Muscle layer of colon (tissue), 2 donors: ENCODE measurements at regions not wholly inside any gene's neighbourhood (a gene's known extent, or its start where the extent isn't known, plus 50 kb on each side); places are given as distances from the start of the nearest gene placed in this dataset.

Experiments used
- H3K27ac ChIP-seq: one replicate; pipeline ENCODE4 v1.7.0; 2013; ENCODE audit warnings: low read depth, mild to moderate bottlenecking, low read length, moderate library complexity
- H3K27me3 ChIP-seq, 2 donors: one replicate each; pipeline ENCODE4 v1.7.0; 2013; ENCODE audit warnings: low read length in 2 of 2, mild to moderate bottlenecking in 2 of 2; ENCODE audit not compliant: insufficient read depth in 2 of 2, control insufficient read depth in 1 of 2
- H3K36me3 ChIP-seq: one replicate; pipeline ENCODE4 v1.7.0; 2013; ENCODE audit warnings: mild to moderate bottlenecking, low read length; ENCODE audit not compliant: insufficient read depth
- H3K4me1 ChIP-seq: one replicate; pipeline ENCODE4 v1.7.0; 2013; ENCODE audit warnings: mild to moderate bottlenecking, low read length; ENCODE audit not compliant: insufficient read depth
- H3K4me3 ChIP-seq, 2 donors: one replicate each; pipeline ENCODE4 v1.7.0; 2013; ENCODE audit warnings: low read length in 2 of 2, low read depth in 1 of 2, mild to moderate bottlenecking in 1 of 2, moderate library complexity in 1 of 2
- H3K9ac ChIP-seq: one replicate; pipeline ENCODE4 v1.7.0; 2013; ENCODE audit warnings: low read length
- H3K9me3 ChIP-seq: one replicate; pipeline ENCODE4 v1.7.0; 2013; ENCODE audit warnings: mild to moderate bottlenecking, low read length
- donor health status: abdominal sarcoma.
- donor health status: Adenocarcinoma of cecum.

DNA sequence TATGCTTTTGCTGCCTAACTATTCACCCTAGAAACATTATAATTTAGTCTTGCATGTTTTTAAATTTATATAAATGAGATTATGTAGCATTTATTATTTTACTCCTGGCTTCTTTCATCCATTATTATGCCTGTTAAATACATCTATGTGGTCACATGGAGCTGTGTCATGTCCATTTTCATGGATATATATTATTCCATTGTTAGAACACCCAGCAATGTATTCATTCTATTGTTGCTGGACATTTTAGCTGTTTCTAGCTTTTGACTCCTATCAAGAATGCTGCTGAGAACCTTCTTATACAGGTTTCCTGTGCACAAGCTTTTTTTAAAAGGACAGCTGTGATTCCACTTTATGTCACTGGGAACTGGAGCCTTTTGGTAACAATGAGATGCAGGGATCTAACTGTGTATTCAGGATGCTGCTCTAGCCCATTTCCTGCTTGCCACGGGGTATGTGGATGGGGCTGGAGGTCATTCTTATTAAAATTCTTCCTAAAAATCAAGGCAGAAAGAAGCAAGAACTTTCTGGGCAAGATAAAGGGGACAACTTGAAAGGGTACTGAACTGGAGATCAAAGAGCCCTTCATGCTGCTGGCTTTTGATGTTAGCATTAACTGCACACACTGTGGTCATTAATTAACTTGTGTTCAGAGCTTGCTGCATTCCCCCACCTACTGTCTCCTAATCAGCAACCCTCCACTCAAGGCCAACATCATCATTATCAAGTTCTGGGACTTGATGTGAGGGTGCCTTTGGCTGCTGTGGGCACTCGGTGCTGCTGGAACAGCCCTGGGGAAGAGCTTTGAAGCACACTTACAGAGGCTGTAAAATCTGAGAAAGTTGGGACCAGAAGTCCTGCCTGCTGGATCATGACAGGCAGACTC lies 96.6 kb upstream of the AKIRIN2 start:
- no peak overlapping the region for H3K9ac ChIP-seq
- H3K27me3 ChIP-seq = no peaks in the 10 kb centered on the region
- H3K4me1 ChIP-seq = no peaks in the 10 kb centered on the region
- H3K4me3 ChIP-seq = no peak overlapping the region
- H3K36me3 ChIP-seq = no peaks in the 10 kb centered on the region
- H3K27ac ChIP-seq = no peak overlapping the region
- H3K9me3 ChIP-seq = no peaks in the 10 kb centered on the region

GRCh38 chr6:87794922-87795885 lies 93.2 kb upstream of the AKIRIN2 start:
- H3K27ac ChIP-seq = no peak overlapping the region
- no peak overlapping the region for H3K4me3 ChIP-seq
- H3K4me1 ChIP-seq = no peaks in the 10 kb centered on the region
- no peak overlapping the region for H3K9ac ChIP-seq
- no peaks in the 10 kb centered on the region for H3K27me3 ChIP-seq
- H3K36me3 ChIP-seq = no peaks in the 10 kb centered on the region
- no peaks in the 10 kb centered on the region for H3K9me3 ChIP-seq

DNA sequence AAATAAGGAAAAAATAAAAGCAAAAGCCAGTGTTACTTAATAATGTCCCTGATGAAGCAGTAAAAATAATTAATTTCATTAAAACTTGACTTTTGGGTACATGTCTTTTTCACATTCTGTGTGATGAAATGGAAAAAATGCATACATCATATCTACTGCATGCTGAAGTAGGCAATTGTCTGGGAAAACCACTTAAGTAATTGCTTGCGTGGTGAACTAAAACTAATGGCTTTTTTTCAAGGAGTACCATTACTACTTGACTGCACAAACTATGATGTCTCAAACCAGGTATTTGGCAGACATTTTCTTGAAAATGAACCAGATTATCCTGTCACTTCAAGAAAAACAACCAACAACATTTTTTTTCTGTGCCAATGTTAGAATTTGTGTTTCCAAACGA lies 91.3 kb upstream of the AKIRIN2 start:
- Histone ChIP-seq H3K36me3 (no peaks in the 10 kb centered on the region), H3K9me3 (no peaks in the 10 kb centered on the region), H3K27ac (no peak overlapping the region), H3K4me3 (no peak overlapping the region), H3K9ac (no peak overlapping the region), H3K27me3 (no peaks in the 10 kb centered on the region), H3K4me1 (no peaks in the 10 kb centered on the region)

GRCh38 chr6:87791982-87792381 lies 89.9 kb upstream of the AKIRIN2 start:
- no peaks in the 10 kb centered on the region for H3K36me3 ChIP-seq
- no peaks in the 10 kb centered on the region for H3K27me3 ChIP-seq
- H3K4me1 ChIP-seq = no peaks in the 10 kb centered on the region
- no peaks in the 10 kb centered on the region for H3K9me3 ChIP-seq
- no peak overlapping the region for H3K4me3 ChIP-seq
- no peak overlapping the region for H3K27ac ChIP-seq
- no peak overlapping the region for H3K9ac ChIP-seq

DNA sequence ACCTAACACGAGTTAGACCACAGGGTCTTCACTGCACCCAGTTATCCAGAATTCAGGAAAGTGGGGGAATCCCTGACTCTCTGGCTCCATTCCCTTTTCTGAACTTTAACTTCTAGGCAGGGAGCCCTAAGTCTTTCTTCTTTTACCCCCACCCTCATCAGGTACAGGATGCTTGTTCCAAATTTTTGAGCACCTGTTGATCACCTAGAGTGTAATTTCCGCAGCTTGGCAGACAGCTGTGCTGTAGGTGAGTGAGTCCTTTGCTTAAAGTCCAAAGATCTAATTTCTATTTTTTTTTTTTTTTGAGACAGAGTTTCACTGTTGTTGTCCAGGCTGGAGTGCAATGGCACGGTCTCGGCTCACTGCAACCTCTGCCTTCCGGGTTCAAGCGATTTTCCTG lies 89.5 kb upstream of the AKIRIN2 start:
- Histone ChIP-seq H3K4me1 (no peaks in the 10 kb centered on the region), H3K27ac (no peak overlapping the region), H3K9ac (no peak overlapping the region), H3K36me3 (no peaks in the 10 kb centered on the region), H3K4me3 (no peak overlapping the region), H3K27me3 (no peaks in the 10 kb centered on the region), H3K9me3 (no peaks in the 10 kb centered on the region)

DNA sequence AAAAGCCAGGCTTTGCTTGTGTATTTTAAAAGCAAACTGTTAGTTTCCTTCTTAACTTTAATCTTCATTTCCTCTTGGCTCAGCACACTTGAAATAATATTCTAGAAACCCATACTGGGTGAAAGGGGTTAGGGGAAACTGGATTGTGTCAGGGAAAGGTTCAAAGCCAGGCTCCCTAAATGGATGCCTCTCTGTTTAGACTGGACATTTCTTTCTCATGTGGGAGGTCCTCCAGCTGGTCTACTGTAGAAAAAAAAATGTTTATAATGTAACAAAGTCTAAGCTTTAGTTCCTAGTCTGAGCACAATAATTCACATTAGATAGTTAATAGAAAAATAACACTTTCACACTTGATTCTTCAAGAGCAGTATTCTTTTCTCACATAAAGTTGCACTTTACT lies 89.0 kb upstream of the AKIRIN2 start:
- no peaks in the 10 kb centered on the region for H3K4me1 ChIP-seq
- H3K27me3 ChIP-seq = no peaks in the 10 kb centered on the region
- no peak overlapping the region for H3K4me3 ChIP-seq
- no peak overlapping the region for H3K9ac ChIP-seq
- H3K27ac ChIP-seq = no peak overlapping the region
- H3K36me3 ChIP-seq = no peaks in the 10 kb centered on the region
- no peaks in the 10 kb centered on the region for H3K9me3 ChIP-seq

DNA sequence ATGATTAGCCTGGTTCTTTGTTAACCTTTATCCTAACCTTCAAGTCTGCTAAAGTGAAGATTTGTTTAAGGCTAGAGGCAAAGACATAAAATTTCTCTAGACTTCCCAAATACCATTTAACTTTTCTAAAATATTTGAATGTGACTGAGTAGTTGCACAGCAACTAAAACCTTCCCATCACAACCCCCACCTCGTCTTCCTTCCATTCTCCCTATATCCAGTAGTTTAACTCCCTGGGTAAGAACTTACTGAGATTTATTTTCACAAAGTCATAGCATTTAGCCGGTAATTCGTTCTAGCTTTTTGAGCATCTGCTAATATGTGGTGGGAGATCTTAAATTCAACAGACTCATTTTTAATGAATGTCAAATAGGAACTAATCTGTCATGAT lies 87.9 kb upstream of the AKIRIN2 start:
- H3K27ac ChIP-seq = no peak overlapping the region

DNA sequence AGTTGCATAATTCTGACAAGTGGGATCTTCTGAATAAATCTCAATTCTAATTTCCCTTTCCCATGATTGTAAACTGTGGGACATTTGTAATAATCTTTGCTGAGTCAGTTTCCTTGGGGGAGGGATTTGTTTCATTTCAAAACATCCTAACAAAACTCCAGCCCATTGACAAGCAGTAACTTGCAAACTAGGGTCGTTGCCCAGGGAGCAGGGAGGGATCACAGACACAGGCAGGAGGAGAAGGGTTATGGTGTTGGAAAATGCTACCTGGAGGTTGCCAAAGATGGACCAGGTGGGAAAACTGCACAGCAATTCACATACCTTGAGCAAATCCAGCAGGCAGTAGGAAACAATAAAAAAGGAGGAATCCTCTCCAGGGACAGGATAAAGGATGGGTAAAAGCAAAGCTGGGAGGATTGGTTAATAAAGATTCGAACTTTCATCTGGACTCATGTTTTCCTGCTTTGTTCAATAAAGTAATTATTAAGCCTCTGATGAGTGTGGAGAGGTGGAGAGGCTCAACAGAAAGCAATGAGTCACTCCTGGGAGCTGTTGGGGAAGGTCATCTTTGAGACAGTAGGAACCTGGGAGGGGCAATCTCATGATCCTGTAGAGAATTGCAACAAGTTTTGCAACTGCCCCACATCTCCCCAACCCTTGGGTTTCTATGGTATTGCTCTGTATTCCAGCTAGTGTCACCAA lies 87.3 kb upstream of the AKIRIN2 start:
- H3K27me3 ChIP-seq = no peaks in the 10 kb centered on the region
- no peak overlapping the region for H3K27ac ChIP-seq
- H3K36me3 ChIP-seq = no peaks in the 10 kb centered on the region
- H3K4me1 ChIP-seq = no peaks in the 10 kb centered on the region
- H3K9me3 ChIP-seq = no peaks in the 10 kb centered on the region
- H3K4me3 ChIP-seq = no peak overlapping the region
- H3K9ac ChIP-seq = no peak overlapping the region

More for the DNA sequence above, 87.9 kb upstream of the AKIRIN2 start:
- Histone ChIP-seq H3K4me3 (no peak overlapping the region), H3K36me3 (no peaks in the 10 kb centered on the region), H3K9me3 (no peaks in the 10 kb centered on the region), H3K4me1 (no peaks in the 10 kb centered on the region), H3K27me3 (no peaks in the 10 kb centered on the region), H3K9ac (no peak overlapping the region)

GRCh38 chr6:87788141-87788540 lies 86.1 kb upstream of the AKIRIN2 start:
- no peaks in the 10 kb centered on the region for H3K9me3 ChIP-seq
- H3K36me3 ChIP-seq = no peaks in the 10 kb centered on the region
- H3K27ac ChIP-seq = no peak overlapping the region
- no peak overlapping the region for H3K4me3 ChIP-seq
- H3K4me1 ChIP-seq = no peaks in the 10 kb centered on the region
- no peaks in the 10 kb centered on the region for H3K27me3 ChIP-seq
- no peak overlapping the region for H3K9ac ChIP-seq

DNA sequence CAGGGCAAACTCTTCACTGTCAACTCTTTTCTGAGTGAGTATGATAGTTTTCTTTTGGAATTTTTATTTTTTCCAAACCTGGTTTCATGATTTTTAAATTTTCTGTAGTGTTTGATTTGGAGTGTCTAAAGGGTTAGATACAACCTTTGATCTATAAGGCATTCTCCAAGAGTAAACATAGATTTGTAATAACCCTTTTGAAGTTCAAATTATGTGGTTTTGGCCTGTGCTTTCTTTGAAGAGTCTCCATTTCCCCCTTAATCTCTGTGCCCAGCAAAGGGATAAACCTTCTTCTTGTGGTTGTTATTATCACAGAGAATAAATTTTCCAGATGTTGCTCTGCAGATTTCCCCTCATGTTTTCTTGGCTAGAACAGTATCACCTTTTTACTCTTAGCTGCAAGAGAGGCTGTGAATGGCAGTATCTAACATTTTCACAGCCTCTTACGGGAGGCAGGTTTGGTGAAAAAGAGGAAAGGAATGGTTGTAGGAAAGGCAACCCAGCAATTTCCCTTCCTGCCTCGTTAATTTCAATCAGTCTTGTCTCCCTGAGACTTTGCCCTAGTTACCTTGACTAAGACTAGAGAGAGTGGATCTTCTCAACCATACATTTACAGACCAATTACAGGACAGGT lies 83.3 kb upstream of the AKIRIN2 start:
- H3K9ac ChIP-seq = no peak overlapping the region
- no peaks in the 10 kb centered on the region for H3K27me3 ChIP-seq
- no peaks in the 10 kb centered on the region for H3K36me3 ChIP-seq
- no peak overlapping the region for H3K4me3 ChIP-seq
- H3K27ac ChIP-seq = no peak overlapping the region
- no peaks in the 10 kb centered on the region for H3K9me3 ChIP-seq
- no peaks in the 10 kb centered on the region for H3K4me1 ChIP-seq

- Histone ChIP-seq H3K9ac (no peak overlapping the region), H3K27ac (no peak overlapping the region), H3K27me3 (no peaks in the 10 kb centered on the region), H3K36me3 (no peaks in the 10 kb centered on the region), H3K4me1 (no peaks in the 10 kb centered on the region), H3K4me3 (no peak overlapping the region), H3K9me3 (no peaks in the 10 kb centered on the region)
Observed at GRCh38 chr6:87784690-87785089, 82.7 kb upstream of the AKIRIN2 start.
